ENCODE measurements at regions not wholly inside any gene's neighbourhood (a gene's known extent, or its start where the extent isn't known, plus 50 kb on each side); places are given as distances from the start of the nearest gene placed in this dataset.

DNA sequence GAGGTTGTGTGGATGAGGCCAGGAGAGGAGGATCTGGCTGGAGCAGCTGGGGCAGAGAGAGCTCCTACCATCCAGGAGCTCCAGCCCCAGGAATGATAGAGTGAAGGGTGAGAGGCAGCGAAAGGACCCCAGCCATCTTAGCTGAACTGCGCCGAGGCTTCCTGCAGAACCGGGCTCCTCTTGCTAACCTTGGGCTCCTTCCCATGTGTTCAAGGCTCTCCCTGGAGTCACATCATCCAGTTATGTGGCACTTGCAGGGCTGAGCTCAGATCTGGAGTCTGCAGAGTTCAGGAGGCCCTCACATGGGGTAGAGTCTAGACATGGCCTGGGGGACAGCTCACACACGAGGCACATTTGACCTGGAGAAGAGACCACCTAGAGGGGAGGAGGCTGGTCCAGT lies 225.0 kb upstream of the ZNF32 start:
- TF ChIP-seq POLR2A (IDR thresholded peaks at IDR 0.05; ENCODE audit: low read length) (no peak), GATA1 (IDR thresholded peaks at IDR 0.05; ENCODE audit: low read depth, low read length) (no peak)
